Adipocyte (in vitro differentiated cells): ENCODE measurements at regions not wholly inside any gene's neighbourhood (a gene's known extent, or its start where the extent isn't known, plus 50 kb on each side); places are given as distances from the start of the nearest gene placed in this dataset.

Source experiments
- DNase-seq: peaks from one replicate; pipeline ENCODE4 v3.0.0-alpha.2; 2015; ENCODE audit warnings: low read depth
- H3K27me3 ChIP-seq: replicated peaks from 2 replicates; pipeline ENCODE4 v1.7.0; 2013; ENCODE audit warnings: mild to moderate bottlenecking, low read length, moderate library complexity; ENCODE audit not compliant: control insufficient read depth, insufficient read depth
- H3K36me3 ChIP-seq: 2 replicates; pipeline ENCODE4 v1.7.0; 2013; ENCODE audit warnings: low read length, mild to moderate bottlenecking, moderate library complexity; ENCODE audit not compliant: control insufficient read depth, insufficient read depth, severe bottlenecking
- H3K4me1 ChIP-seq: 2 replicates; pipeline ENCODE4 v1.7.0; 2013; ENCODE audit warnings: mild to moderate bottlenecking, low read length, moderate library complexity; ENCODE audit not compliant: control insufficient read depth, insufficient read depth
- H3K4me3 ChIP-seq: 2 replicates; pipeline ENCODE4 v1.7.0; 2013; ENCODE audit warnings: mild to moderate bottlenecking, low read length, moderate library complexity
- H3K9ac ChIP-seq: 2 replicates; pipeline ENCODE4 v1.7.0; 2013; ENCODE audit warnings: mild to moderate bottlenecking, low read length, moderate library complexity
- H3K9me3 ChIP-seq: 2 replicates; pipeline ENCODE4 v1.7.0; 2013; ENCODE audit warnings: mild to moderate bottlenecking, low read length, moderate library complexity; ENCODE audit not compliant: control insufficient read depth

DNA sequence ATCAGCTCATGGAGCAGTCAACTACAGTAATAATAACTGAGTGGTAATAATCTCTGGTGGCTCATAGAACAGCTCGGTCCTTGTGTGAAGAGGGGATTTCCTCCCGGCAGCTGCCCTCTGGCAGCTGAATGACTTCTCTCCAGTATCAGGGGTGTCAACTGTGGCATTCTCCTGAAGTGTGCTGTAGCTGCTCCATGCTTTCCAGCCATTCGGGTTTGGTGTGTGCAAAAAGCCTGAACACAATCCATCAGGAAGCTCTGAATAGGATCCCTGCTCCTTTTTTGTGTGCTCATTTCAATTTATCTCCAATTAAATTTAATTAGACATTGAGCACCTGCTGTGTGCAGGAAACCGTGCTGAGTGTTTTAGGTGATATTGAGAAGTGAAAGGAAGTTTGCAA lies 59.8 kb upstream of the BARX1 start:
- H3K36me3 ChIP-seq: no peaks in the 10 kb centered on the region
- H3K4me3 ChIP-seq: no peak overlapping the region
- no peaks in the 10 kb centered on the region for H3K27me3 ChIP-seq
- peaks cover 22% of the 10 kb centered on the region for H3K4me1 ChIP-seq
- H3K9ac ChIP-seq: no peak overlapping the region
- no peak for DNase-seq
- H3K9me3 ChIP-seq: no peaks in the 10 kb centered on the region

GRCh38 chr9:94014066-94014654 lies 59.0 kb upstream of the BARX1 start:
- H3K4me3 ChIP-seq: no peak overlapping the region
- peaks cover 18% of the 10 kb centered on the region for H3K4me1 ChIP-seq
- no peaks in the 10 kb centered on the region for H3K9me3 ChIP-seq
- H3K9ac ChIP-seq: no peak overlapping the region
- DNase-seq: peak; percentile 80
- H3K36me3 ChIP-seq: no peaks in the 10 kb centered on the region
- H3K27me3 ChIP-seq: no peaks in the 10 kb centered on the region

GRCh38 chr9:94010980-94011533 lies 55.9 kb upstream of the BARX1 start:
- H3K4me1 ChIP-seq: peaks cover 5% of the 10 kb centered on the region
- no peaks in the 10 kb centered on the region for H3K36me3 ChIP-seq
- H3K27me3 ChIP-seq: peaks cover 7% of the 10 kb centered on the region
- peak; percentile 55 for DNase-seq
- no peak overlapping the region for H3K4me3 ChIP-seq
- no peaks in the 10 kb centered on the region for H3K9me3 ChIP-seq
- H3K9ac ChIP-seq: no peak overlapping the region

DNA sequence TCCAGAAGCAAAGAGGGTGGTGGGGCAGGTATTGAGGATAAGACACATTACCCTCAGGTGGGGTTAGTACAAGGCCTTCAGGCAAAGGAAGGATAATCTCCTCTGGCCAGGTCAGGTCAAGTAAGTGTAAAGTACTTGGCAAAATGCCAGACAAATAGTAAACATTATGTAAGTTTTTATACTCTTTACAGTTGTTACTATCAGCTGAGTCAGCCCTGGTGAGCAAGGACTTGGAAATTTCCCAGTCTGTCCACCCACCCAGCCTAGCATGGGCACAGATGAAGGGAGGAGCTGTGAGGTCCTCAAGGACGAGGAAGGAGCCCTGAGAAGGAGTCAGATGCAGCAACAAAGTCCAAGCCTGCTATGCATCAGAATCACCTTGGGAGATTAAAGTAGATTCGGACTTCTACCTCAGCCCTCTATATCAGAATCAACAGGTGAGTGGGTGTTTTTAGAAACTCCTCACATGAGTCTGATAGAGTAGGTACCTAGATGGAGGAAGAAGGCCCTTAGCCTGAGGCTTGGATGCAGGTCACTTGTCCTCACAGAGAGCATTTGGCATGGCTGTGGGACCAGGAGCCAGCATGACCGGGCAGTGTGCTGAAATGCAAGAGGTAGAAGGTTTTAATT lies 50.2 kb upstream of the BARX1 start:
- H3K36me3 ChIP-seq: no peaks in the 10 kb centered on the region

More for the DNA sequence above, 50.2 kb upstream of the BARX1 start:
- Histone ChIP-seq H3K4me1 (no peaks in the 10 kb centered on the region), H3K9ac (no peak overlapping the region), H3K4me3 (no peak overlapping the region), H3K9me3 (no peaks in the 10 kb centered on the region), H3K27me3 (peaks cover 12% of the 10 kb centered on the region)
- peak; percentile 19 for DNase-seq
